ENCODE measurements at regions not wholly inside any gene's neighbourhood (a gene's known extent, or its start where the extent isn't known, plus 50 kb on each side); places are given as distances from the start of the nearest gene placed in this dataset.

DNA sequence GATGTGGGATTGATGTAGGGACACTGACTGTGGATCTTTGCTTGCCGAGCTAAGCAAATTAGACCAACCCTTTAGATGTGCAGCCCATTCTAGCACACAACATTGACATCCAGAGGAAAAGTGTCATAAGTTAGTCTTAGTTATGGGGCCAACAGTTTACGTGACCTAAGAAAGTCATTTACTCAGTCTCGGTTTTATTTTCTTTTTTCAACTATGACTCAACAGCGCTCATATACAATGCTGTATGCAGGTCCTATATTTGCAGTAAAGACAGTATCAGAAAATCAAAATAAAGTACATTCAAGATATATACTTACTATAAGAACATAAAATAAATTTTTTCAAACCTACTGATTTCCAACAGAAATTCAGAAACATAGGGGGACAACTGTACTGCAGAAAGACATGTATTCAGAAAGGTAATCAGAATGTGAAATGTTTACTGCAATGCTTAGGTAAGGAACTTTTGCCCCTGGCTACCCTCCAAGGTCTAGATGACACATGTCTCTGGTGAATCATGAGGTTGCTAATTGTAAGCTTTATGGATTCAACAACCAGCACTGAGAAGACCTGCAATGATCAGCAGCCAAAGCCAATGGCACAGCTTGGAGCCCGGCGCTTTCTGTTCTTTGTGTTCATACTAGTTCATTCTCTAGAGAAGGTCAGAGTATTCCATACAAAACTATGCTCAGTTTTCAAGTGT, 317.5 kb upstream of the CNTN6 start:
- TF ChIP-seq, protein P1, sequence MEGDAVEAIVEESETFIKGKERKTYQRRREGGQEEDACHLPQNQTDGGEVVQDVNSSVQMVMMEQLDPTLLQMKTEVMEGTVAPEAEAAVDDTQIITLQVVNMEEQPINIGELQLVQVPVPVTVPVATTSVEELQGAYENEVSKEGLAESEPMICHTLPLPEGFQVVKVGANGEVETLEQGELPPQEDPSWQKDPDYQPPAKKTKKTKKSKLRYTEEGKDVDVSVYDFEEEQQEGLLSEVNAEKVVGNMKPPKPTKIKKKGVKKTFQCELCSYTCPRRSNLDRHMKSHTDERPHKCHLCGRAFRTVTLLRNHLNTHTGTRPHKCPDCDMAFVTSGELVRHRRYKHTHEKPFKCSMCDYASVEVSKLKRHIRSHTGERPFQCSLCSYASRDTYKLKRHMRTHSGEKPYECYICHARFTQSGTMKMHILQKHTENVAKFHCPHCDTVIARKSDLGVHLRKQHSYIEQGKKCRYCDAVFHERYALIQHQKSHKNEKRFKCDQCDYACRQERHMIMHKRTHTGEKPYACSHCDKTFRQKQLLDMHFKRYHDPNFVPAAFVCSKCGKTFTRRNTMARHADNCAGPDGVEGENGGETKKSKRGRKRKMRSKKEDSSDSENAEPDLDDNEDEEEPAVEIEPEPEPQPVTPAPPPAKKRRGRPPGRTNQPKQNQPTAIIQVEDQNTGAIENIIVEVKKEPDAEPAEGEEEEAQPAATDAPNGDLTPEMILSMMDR (IDR thresholded peaks at IDR 0.05; ENCODE audit: borderline replicate concordance, extremely low read depth, low read length, poor library complexity, severe bottlenecking): no peak
- no peak for TF ChIP-seq EZH2 (IDR thresholded peaks at IDR 0.05; ENCODE audit: borderline replicate concordance, low read depth, low read length, severe bottlenecking)
